BJ (cell line): ENCODE measurements at regions not wholly inside any gene's neighbourhood (a gene's known extent, or its start where the extent isn't known, plus 50 kb on each side); places are given as distances from the start of the nearest gene placed in this dataset.

Experiments
- CTCF ChIA-PET: fragments of 350-600 bp; formaldehyde crosslinking; extraction: SDS; loops from one replicate; lab custom pipeline; 2021; ENCODE audit warnings: antibody characterized with exemption, inconsistent platforms; lab: Yijun Ruan, JAX
- POLR2A ChIA-PET: fragments of 300-600 bp; sonication (Branson Sonifier 250); formaldehyde crosslinking; extraction: SDS; loops from one replicate; lab custom pipeline; 2021; ENCODE audit warnings: antibody characterized with exemption; lab: Charles Lee
- DNase-seq: peaks from one replicate; pipeline ENCODE4 v3.0.0-alpha.2; 2011; ENCODE audit warnings: low read depth
- H3K27me3 ChIP-seq: 2 replicates; pipeline ENCODE4 v1.6.0; 2011; ENCODE audit warnings: low read length; ENCODE audit not compliant: control insufficient read depth, insufficient read depth
- H3K36me3 ChIP-seq: 2 replicates; pipeline ENCODE4 v1.5.1; 2011; ENCODE audit warnings: low read length; ENCODE audit not compliant: control insufficient read depth, insufficient read depth
- H3K4me3 ChIP-seq: 2 replicates; pipeline ENCODE4 v1.5.1; 2011; ENCODE audit warnings: low read depth, mild to moderate bottlenecking, control low read depth, low read length
- CTCF ChIP-seq: IDR thresholded peaks from 2 replicates; pipeline ENCODE4 v1.5.1; 2011; ENCODE audit warnings: low read depth, mild to moderate bottlenecking, control low read depth, inconsistent platforms, low read length, moderate library complexity; ENCODE audit not compliant: insufficient read depth

- ChIA-PET POLR2A (no interaction called here), CTCF (interaction anchor here (0.6 to 5.6 kb wide), 3 partner anchors 10 to 286 kb away, joined by 3 to 45 read pairs (median 8); partner anchors contain the start of gene NSG2)
- DNase-seq, result no peak
- no peak for TF ChIP-seq CTCF
- Histone ChIP-seq H3K36me3 (no peaks in the 10 kb centered on the region), H3K4me3 (no peak overlapping the region), H3K27me3 (no peaks in the 10 kb centered on the region)
Observed at GRCh38 chr5:174307656-174308271, 262.3 kb downstream of the NSG2 start.

GRCh38 chr5:174309131-174309795 lies 263.8 kb downstream of the NSG2 start:
- TF ChIP-seq CTCF, result no peak
- no peak for DNase-seq
- CTCF ChIA-PET, result interaction anchor here (1.0 to 5.6 kb wide), 3 partner anchors 8 to 690 kb away, joined by 3 to 45 read pairs (median 3); partner anchors contain the start of gene NSG2

GRCh38 chr5:174310243-174310642 lies 264.7 kb downstream of the NSG2 start:
- TF ChIP-seq CTCF, result no peak
- CTCF ChIA-PET, result interaction anchor here (0.7 to 5.6 kb wide), 6 partner anchors 10 to 691 kb away, joined by 3 to 45 read pairs (median 10); partner anchors contain the start of gene NSG2
- H3K4me3 ChIP-seq, result no peak overlapping the region
- H3K27me3 ChIP-seq, result no peaks in the 10 kb centered on the region
- H3K36me3 ChIP-seq, result no peaks in the 10 kb centered on the region
- POLR2A ChIA-PET, result no interaction called here
- DNase-seq, result no peak

More at GRCh38 chr5:174309131-174309795, 263.8 kb downstream of the NSG2 start:
- Histone ChIP-seq H3K36me3 (no peaks in the 10 kb centered on the region), H3K27me3 (no peaks in the 10 kb centered on the region), H3K4me3 (no peak overlapping the region)
- POLR2A ChIA-PET, result no interaction called here

- DNase-seq, result no peak
- no peak for TF ChIP-seq CTCF
- CTCF ChIA-PET, result interaction anchor here (0.6 to 5.6 kb wide), 13 partner anchors 10 to 695 kb away, joined by 3 to 45 read pairs (median 7); partner anchors contain the start of genes BOD1 and NSG2
- Histone ChIP-seq H3K4me3 (no peak overlapping the region), H3K36me3 (no peaks in the 10 kb centered on the region), H3K27me3 (no peaks in the 10 kb centered on the region)
- POLR2A ChIA-PET, result no interaction called here
Observed at GRCh38 chr5:174310706-174311105, 265.2 kb downstream of the NSG2 start.

- ChIA-PET CTCF (interaction anchor here (0.6 to 5.6 kb wide), 29 partner anchors 8 to 1017 kb away, joined by 3 to 45 read pairs (median 5); partner anchors contain the start of genes BOD1 and NSG2), POLR2A (no interaction called here)
- TF ChIP-seq CTCF, result no peak
- no peaks in the 10 kb centered on the region for H3K36me3 ChIP-seq
- H3K27me3 ChIP-seq, result no peaks in the 10 kb centered on the region
- DNase-seq, result no peak
- no peak overlapping the region for H3K4me3 ChIP-seq
Observed at GRCh38 chr5:174311121-174311520, 265.6 kb downstream of the NSG2 start.
